Neutrophil (primary cell): ENCODE measurements at regions not wholly inside any gene's neighbourhood (a gene's known extent, or its start where the extent isn't known, plus 50 kb on each side); places are given as distances from the start of the nearest gene placed in this dataset.

Source experiments
- H3K27ac ChIP-seq: fragments of 200-600 bp; sonication (generic); 2 replicates; pipeline ENCODE4 v1.5.1; 2016; ENCODE audit warnings: mild to moderate bottlenecking, moderate library complexity
- H3K27me3 ChIP-seq: fragments of 200-600 bp; sonication (generic); 2 replicates; pipeline ENCODE4 v1.6.0; 2016; ENCODE audit warnings: mild to moderate bottlenecking
- H3K36me3 ChIP-seq: fragments of 200-600 bp; sonication (generic); 2 replicates; pipeline ENCODE4 v1.5.1; 2017
- H3K4me1 ChIP-seq, 2 experiments: fragments of 200-600 bp in 1 of 2; sonication (generic) in 1 of 2; 1 replicate in 1 of 2; 2 replicates in 1 of 2; pipeline versions ENCODE4 v1.5.1 to v1.6.1; 2013 to 2016; ENCODE audit warnings: low read depth in 1 of 2, low read length in 1 of 2, mild to moderate bottlenecking in 1 of 2, moderate library complexity in 1 of 2; ENCODE audit not compliant: control insufficient read depth in 1 of 2, insufficient read depth in 1 of 2
- H3K4me3 ChIP-seq, 2 experiments: fragments of 200-600 bp in 1 of 2; sonication (generic) in 1 of 2; 1 replicate in 1 of 2; 2 replicates in 1 of 2; pipeline ENCODE4 v1.5.1; 2013 to 2016; ENCODE audit warnings: low read depth in 1 of 2, low read length in 1 of 2, mild to moderate bottlenecking in 1 of 2, moderate library complexity in 1 of 2
- H3K9me3 ChIP-seq: fragments of 200-600 bp; sonication (generic); 2 replicates; pipeline ENCODE4 v1.5.1; 2016
- CTCF ChIP-seq: fragments of 200-600 bp; sonication (generic); IDR thresholded peaks from 2 replicates; pipeline ENCODE4 v1.5.1; 2016; ENCODE audit warnings: antibody characterized with exemption

GRCh38 chr2:219720956-219721355 is 93.5 kb downstream of the SLC4A3 start:
- H3K27ac ChIP-seq = no peak overlapping the region
- no peaks in the 10 kb centered on the region for H3K27me3 ChIP-seq
- no peak for TF ChIP-seq CTCF
- H3K36me3 ChIP-seq = no peaks in the 10 kb centered on the region
- H3K4me3 ChIP-seq = no peak overlapping the region
- H3K4me1 ChIP-seq = peaks cover 46 to 47% of the 10 kb centered on the region in 2 experiments
- H3K9me3 ChIP-seq = no peaks in the 10 kb centered on the region

GRCh38 chr2:219722276-219722879 is 94.9 kb downstream of the SLC4A3 start:
- Histone ChIP-seq H3K27ac (no peak overlapping the region), H3K4me1 (peaks cover 41 to 44% of the 10 kb centered on the region in 2 experiments), H3K27me3 (no peaks in the 10 kb centered on the region), H3K36me3 (no peaks in the 10 kb centered on the region), H3K4me3 (no peak overlapping the region), H3K9me3 (no peaks in the 10 kb centered on the region)
- TF ChIP-seq CTCF = no peak

- Histone ChIP-seq H3K27ac (no peak overlapping the region), H3K36me3 (no peaks in the 10 kb centered on the region), H3K9me3 (no peaks in the 10 kb centered on the region), H3K4me3 (no peak overlapping the region), H3K27me3 (no peaks in the 10 kb centered on the region), H3K4me1 (peaks cover 34 to 40% of the 10 kb centered on the region in 2 experiments)
- TF ChIP-seq CTCF = no peak
These were observed 95.9 kb downstream of the SLC4A3 start for GRCh38 chr2:219723311-219723710.

GRCh38 chr2:219724628-219725027 is 97.2 kb downstream of the SLC4A3 start:
- Histone ChIP-seq H3K4me3 (no peak overlapping the region), H3K9me3 (no peaks in the 10 kb centered on the region), H3K4me1 (peaks cover 26 to 32% of the 10 kb centered on the region in 2 experiments), H3K36me3 (no peaks in the 10 kb centered on the region), H3K27me3 (no peaks in the 10 kb centered on the region), H3K27ac (peak overlapping the region; percentile 65)
- no peak for TF ChIP-seq CTCF

- Histone ChIP-seq H3K4me3 (no peak overlapping the region), H3K36me3 (no peaks in the 10 kb centered on the region), H3K27me3 (peaks cover 8% of the 10 kb centered on the region), H3K9me3 (no peaks in the 10 kb centered on the region), H3K4me1 (peaks cover 25 to 31% of the 10 kb centered on the region in 2 experiments), H3K27ac (no peak overlapping the region)
- TF ChIP-seq CTCF = no peak
These were observed 99.5 kb downstream of the SLC4A3 start for GRCh38 chr2:219726916-219727315.
